ENCODE measurements at regions not wholly inside any gene's neighbourhood (a gene's known extent, or its start where the extent isn't known, plus 50 kb on each side); places are given as distances from the start of the nearest gene placed in this dataset.
"Not testable (repeated sequence)": the region's sequence is repeated elsewhere in the genome, so short reads cannot be mapped to it uniquely, and the experiment has no call there.

GRCh38 chr11:38425578-38425977 is 1827.5 kb upstream of the RAG2 start:
- DNase-seq (ENCODE audit: low read depth) = no peak

- DNase-seq (ENCODE audit: low read depth) = no peak
Observed at GRCh38 chr11:38423042-38423441, 1825.0 kb upstream of the RAG2 start.

- no peak for DNase-seq (ENCODE audit: low read depth)
Observed at GRCh38 chr11:38416141-38416540, 1818.1 kb upstream of the RAG2 start.

GRCh38 chr11:38411149-38411548 is 1813.1 kb upstream of the RAG2 start:
- no peak for DNase-seq (ENCODE audit: low read depth)

GRCh38 chr11:38402063-38402462 is 1804.0 kb upstream of the RAG2 start:
- no peak for DNase-seq (ENCODE audit: low read depth)

- no peak for DNase-seq (ENCODE audit: low read depth)
Observed at GRCh38 chr11:38392176-38392575, 1794.1 kb upstream of the RAG2 start.

- no peak for DNase-seq (ENCODE audit: low read depth)
Observed at GRCh38 chr11:38384568-38384967, 1786.5 kb upstream of the RAG2 start.

GRCh38 chr11:38365274-38365673 is 1767.2 kb upstream of the RAG2 start:
- no peak for DNase-seq (ENCODE audit: low read depth)

GRCh38 chr11:38356255-38356654 is 1758.2 kb upstream of the RAG2 start:
- DNase-seq (ENCODE audit: low read depth) = no peak

- no peak for DNase-seq (ENCODE audit: low read depth)
Observed at GRCh38 chr11:38345286-38345685, 1747.2 kb upstream of the RAG2 start.

- DNase-seq (ENCODE audit: low read depth) = not testable (repeated sequence)
Observed at GRCh38 chr11:38341612-38342011, 1743.6 kb upstream of the RAG2 start.

GRCh38 chr11:38339835-38340440 is 1741.9 kb upstream of the RAG2 start:
- DNase-seq (ENCODE audit: low read depth) = no peak

- not testable (repeated sequence) for DNase-seq (ENCODE audit: low read depth)
Observed at GRCh38 chr11:38338022-38338421, 1740.0 kb upstream of the RAG2 start.

GRCh38 chr11:38332046-38332445 is 1734.0 kb upstream of the RAG2 start:
- no peak for DNase-seq (ENCODE audit: low read depth)

- DNase-seq (ENCODE audit: low read depth) = no peak
Observed at GRCh38 chr11:38330578-38330977, 1732.5 kb upstream of the RAG2 start.

- DNase-seq (ENCODE audit: low read depth) = no peak
Observed at GRCh38 chr11:38323961-38324761, 1726.1 kb upstream of the RAG2 start.

- no peak for DNase-seq (ENCODE audit: low read depth)
Observed at GRCh38 chr11:38315151-38315550, 1717.1 kb upstream of the RAG2 start.

GRCh38 chr11:38307455-38307854 is 1709.4 kb upstream of the RAG2 start:
- DNase-seq (ENCODE audit: low read depth) = no peak

- DNase-seq (ENCODE audit: low read depth) = no peak
Observed at GRCh38 chr11:38305682-38306081, 1707.6 kb upstream of the RAG2 start.

- no peak for DNase-seq (ENCODE audit: low read depth)
Observed at GRCh38 chr11:38304926-38305325, 1706.9 kb upstream of the RAG2 start.

GRCh38 chr11:38302564-38302963 is 1704.5 kb upstream of the RAG2 start:
- DNase-seq (ENCODE audit: low read depth) = no peak

- DNase-seq (ENCODE audit: low read depth) = no peak
Observed at GRCh38 chr11:38300570-38300969, 1702.5 kb upstream of the RAG2 start.

GRCh38 chr11:38296211-38296776 is 1698.3 kb upstream of the RAG2 start:
- no peak for DNase-seq (ENCODE audit: low read depth)

Measured in GM04504 (cell line).